ENCODE measurements at regions not wholly inside any gene's neighbourhood (a gene's known extent, or its start where the extent isn't known, plus 50 kb on each side); places are given as distances from the start of the nearest gene placed in this dataset.
A peak's percentile ranks its signal among the peaks of the same experiment; 100 is the strongest.
"Not testable (repeated sequence)": the region's sequence is repeated elsewhere in the genome, so short reads cannot be mapped to it uniquely, and the experiment has no call there.

- intact Hi-C loops (cut with DNase I): no loop called here
- ATAC-seq: no peak
- no peak for DNase-seq (ENCODE audit: missing footprints)
Measured at GRCh38 chr6:11486959-11487358, 50.6 kb upstream of the TMEM170B start.

- no peak for DNase-seq (ENCODE audit: missing footprints)
- intact Hi-C loops (cut with DNase I): no loop called here
- ATAC-seq: peak; percentile 26
Measured at GRCh38 chr6:11486486-11486885, 51.1 kb upstream of the TMEM170B start.

DNA sequence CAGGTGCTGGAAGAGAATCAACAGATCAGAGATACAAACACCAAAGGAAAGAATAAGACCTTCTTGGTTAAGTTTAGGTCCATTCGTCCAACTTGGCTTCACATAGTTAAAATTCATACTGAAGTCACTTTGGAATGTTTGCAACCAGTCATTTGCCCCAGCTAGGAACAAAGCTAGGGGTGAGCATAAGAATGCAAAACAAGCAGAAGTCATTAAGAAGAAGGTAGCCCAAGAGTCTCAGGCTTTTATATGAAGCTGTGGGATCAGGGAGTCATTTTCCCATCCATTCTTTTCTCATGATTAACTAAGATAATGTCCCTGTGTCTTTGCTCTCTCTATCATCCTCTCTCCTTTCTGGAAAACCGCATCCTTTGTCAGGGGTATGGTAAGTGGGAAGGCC, 51.5 kb upstream of the TMEM170B start:
- no peak for DNase-seq (ENCODE audit: missing footprints)
- ATAC-seq: no peak
- intact Hi-C loops (cut with DNase I): no loop called here

DNA sequence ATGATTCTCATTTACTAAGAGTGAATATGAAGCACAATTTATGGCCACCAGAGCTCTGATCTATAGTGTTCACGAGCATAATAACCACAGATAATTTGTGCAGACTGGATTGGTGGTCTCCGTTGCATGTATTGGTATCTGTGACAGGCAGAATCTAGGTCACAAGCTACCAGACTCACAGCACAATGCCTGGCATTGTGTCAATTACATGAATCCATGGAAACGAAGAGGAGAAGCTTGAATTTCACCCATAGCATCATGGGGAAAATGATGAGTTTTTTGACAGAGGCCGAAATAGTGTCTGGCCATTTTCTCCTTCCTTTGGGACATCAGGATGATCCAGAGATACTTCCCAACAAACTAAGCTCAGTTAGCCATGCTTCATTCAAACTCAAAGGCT, 52.3 kb upstream of the TMEM170B start:
- ATAC-seq (no peak), DNase-seq (ENCODE audit: missing footprints) (no peak)
- intact Hi-C loops (cut with DNase I): no loop called here

DNA sequence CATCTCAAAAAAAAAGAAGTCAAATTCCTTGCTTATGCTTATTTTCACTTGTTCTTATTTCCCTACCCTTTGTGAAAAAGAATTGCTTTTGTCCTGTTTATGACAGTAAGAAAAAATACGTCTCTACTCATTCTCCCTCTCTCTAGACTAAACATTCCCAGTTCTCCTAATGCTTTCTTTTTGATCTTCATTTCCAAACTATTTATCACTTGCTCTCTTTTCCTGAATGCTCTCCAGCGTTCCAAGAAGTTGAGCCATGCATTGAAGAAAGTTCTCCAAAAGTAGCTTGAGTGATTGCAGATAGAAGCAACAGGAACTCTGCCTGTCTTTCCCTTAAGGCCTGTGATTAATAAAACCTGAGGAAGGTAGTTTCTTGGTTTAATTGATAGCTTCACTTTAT, 53.1 kb upstream of the TMEM170B start:
- intact Hi-C loops (cut with DNase I): no loop called here
- ATAC-seq: no peak
- DNase-seq (ENCODE audit: missing footprints): no peak

DNA sequence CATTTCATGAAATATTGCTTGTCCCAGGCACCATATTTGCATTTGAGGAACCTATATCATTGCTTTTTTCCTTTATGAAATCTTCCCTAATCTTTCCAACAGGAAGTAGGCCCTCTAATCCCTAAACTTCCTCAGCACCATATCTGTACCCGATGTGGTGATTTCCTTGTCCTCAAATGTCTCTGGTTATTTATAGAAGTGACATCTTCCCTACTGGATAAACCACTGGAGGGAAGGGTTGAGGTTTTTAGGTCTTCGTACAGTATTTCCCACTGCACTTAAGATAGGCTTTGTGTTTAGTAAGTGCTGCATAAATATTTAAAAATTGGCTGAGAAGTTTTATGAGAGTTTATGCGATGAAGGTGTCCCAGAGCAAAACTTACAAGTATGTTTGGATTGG, 54.9 kb upstream of the TMEM170B start:
- intact Hi-C loops (cut with DNase I): no loop called here
- ATAC-seq: no peak
- no peak for DNase-seq (ENCODE audit: missing footprints)

DNA sequence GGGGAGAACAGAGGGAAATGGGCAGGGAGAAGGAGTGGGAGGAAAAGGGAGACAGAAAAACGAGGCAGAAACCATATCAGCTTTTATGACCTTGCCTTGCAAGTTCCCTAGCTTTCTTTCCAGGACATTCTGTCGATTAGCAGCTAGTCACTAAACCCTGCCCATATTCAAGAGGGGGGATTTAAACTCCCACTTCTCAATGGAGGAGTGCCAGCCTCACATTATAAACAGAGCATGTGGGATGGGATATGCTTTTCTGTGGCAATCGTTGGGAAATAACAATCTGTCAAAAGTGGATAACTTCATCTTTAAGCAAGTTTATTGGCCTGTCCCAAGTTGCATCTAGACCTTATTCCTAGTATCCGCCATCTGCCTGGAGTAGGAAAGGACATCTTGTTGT, 57.0 kb upstream of the TMEM170B start:
- ATAC-seq (no peak), DNase-seq (ENCODE audit: missing footprints) (no peak)
- intact Hi-C loops (cut with DNase I): no loop called here

GRCh38 chr6:11479296-11479695, 58.3 kb upstream of the TMEM170B start:
- ATAC-seq: no peak

GRCh38 chr6:11478586-11478985, 59.0 kb upstream of the TMEM170B start:
- no peak for ATAC-seq
- DNase-seq (ENCODE audit: missing footprints): no peak
- intact Hi-C loops (cut with DNase I): no loop called here

More at GRCh38 chr6:11479296-11479695, 58.3 kb upstream of the TMEM170B start:
- DNase-seq (ENCODE audit: missing footprints): no peak
- intact Hi-C loops (cut with DNase I): no loop called here

DNA sequence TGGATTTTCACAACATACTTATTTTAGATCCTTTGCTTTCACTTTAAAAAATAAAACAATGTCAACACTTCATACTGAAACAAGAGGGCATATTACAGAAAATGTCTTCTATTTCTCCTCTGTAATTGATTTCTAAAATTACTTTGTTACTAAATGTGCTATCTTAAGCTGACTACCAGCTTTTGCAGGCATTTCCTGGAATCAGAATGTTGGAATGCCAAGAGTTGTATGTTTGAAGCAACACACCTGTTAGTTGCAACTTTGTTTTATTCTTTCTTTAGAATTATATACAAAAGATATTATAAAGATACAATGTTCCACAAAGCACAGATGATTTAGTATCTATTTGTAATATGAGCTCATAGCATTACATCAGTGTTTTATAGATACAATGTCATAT, 62.5 kb upstream of the TMEM170B start:
- ATAC-seq: no peak
- DNase-seq (ENCODE audit: missing footprints): no peak
- intact Hi-C loops (cut with DNase I): no loop called here

DNA sequence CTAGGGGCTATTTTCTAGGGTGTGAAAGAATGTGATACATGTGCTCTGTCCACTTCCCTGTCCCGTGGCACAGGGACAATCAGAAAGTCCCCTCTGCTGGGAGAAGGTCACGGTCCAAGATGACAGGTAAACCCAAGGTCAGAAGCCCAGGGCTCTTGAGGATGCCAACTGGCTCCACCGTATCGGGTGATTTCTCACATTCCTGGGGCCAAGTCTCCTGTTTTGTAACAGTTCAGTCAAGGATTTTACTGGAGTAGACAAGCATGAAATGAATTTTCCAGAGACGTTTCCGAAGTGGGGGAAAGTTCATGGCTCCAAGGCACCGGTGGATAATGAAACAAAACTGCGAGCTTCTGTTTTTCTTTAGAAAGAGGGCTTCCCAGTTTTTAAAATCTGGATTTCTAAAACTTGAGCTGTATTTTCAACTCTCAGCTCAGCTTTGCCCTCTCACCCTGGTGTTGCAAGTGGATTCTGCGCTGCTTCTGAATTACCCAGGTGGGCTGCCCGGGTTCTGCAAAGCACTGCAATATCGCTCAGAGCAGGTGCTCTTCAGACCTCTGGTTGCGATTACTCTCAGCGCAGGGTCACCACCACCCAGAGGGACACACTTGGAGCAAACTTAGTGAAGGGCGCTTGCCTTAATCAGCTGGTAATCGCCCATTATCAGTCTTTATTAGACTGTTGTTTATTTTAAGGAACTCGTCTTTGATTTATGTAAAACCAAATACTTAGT, 64.4 kb upstream of the TMEM170B start:
- intact Hi-C loops (cut with DNase I): no loop called here
- DNase-seq (ENCODE audit: missing footprints) (no peak), ATAC-seq (no peak)

DNA sequence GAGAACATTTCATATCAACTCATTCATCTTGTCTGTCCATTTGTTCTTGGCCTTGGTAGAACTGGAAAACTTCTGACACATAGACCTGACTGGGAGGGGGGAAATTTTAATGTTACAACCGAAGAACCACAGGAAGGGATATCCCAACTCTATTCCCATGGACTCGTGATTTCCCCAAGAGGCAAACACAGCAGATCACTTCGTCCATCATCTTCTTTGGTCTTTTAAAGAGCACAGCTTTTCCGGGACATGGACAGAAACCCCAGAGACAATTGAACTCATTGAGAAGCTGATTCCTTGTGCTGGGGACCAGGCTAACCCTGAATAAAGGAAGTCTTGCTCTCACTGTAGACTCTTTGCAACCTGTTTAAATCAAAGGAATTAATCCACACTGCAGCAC, 66.3 kb upstream of the TMEM170B start:
- intact Hi-C loops (cut with DNase I): no loop called here
- no peak for DNase-seq (ENCODE audit: missing footprints)
- ATAC-seq: no peak

- DNase-seq (ENCODE audit: missing footprints) (no peak), ATAC-seq (no peak)
- intact Hi-C loops (cut with DNase I): no loop called here
Measured at GRCh38 chr6:11469684-11470083, 67.9 kb upstream of the TMEM170B start.

GRCh38 chr6:11468271-11468670, 69.3 kb upstream of the TMEM170B start:
- DNase-seq (ENCODE audit: missing footprints); intact Hi-C loops (cut with DNase I); ATAC-seq: not testable (repeated sequence)

DNA sequence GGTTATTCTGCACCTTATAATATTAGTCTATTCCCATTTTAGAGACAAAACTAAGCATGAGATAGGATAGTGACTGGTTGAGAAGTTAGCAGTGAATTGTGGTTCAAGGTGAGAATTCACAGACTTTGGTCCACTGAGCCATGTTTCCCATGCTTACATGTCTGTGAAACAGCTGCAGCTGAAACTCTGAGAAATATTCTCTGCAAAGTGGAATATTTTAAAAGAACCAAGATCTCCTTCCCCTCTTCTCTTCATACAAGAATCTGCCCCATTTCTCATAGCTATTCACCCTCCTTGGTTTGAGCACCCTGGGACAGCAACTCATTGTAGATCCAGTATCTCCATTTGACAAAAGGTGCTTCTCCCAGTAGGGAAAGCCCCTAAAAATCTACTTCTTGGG, 70.2 kb upstream of the TMEM170B start:
- ATAC-seq: no peak
- no peak for DNase-seq (ENCODE audit: missing footprints)
- intact Hi-C loops (cut with DNase I): no loop called here

GRCh38 chr6:11463398-11463780, 74.2 kb upstream of the TMEM170B start:
- intact Hi-C loops (cut with DNase I): no loop called here
- no peak for DNase-seq (ENCODE audit: missing footprints)

GRCh38 chr6:11462742-11463397, 74.7 kb upstream of the TMEM170B start:
- DNase-seq (ENCODE audit: missing footprints) (no peak), ATAC-seq (no peak)
- intact Hi-C loops (cut with DNase I): no loop called here

More at GRCh38 chr6:11463398-11463780, 74.2 kb upstream of the TMEM170B start:
- ATAC-seq: no peak

DNA sequence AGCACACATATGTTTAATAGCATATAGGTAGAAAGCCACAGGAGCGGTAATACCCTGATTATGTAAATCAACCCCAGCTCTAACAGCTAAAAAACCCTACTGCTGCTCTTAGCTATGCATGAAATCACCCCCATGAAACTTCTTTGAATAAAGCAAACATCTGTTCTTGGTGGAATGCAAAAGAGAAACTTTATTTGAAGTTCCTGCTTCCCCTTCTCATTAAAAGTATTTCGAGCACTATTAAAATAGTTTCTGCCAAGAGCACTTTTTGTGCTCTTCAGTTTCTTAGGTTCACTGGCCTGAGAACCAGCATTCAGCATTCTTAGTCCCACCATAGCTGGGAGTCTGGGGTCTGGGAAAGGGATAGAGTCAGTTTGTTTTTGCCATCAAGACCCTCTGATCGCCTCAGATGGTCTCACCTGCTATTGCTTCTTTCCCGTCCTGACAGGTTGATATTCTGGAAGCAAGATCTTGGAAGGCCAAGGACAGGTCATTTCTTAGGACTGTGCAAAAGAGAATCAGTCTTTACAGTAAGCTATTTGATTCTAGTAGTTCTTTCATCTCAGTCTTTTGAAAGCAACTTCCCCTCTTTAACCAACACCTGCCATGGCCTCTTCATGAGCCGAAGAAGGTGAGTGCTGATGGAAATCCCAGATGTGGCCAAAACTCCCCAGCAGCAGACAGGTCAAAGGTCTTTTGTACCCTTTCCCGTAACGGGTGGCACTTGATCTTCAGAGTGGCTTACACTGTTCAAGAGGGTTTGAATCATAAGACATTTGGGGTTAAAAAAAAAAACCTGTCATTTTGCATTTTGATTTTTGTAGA, 76.5 kb upstream of the TMEM170B start:
- intact Hi-C loops (cut with DNase I): no loop called here
- ATAC-seq: no peak

DNA sequence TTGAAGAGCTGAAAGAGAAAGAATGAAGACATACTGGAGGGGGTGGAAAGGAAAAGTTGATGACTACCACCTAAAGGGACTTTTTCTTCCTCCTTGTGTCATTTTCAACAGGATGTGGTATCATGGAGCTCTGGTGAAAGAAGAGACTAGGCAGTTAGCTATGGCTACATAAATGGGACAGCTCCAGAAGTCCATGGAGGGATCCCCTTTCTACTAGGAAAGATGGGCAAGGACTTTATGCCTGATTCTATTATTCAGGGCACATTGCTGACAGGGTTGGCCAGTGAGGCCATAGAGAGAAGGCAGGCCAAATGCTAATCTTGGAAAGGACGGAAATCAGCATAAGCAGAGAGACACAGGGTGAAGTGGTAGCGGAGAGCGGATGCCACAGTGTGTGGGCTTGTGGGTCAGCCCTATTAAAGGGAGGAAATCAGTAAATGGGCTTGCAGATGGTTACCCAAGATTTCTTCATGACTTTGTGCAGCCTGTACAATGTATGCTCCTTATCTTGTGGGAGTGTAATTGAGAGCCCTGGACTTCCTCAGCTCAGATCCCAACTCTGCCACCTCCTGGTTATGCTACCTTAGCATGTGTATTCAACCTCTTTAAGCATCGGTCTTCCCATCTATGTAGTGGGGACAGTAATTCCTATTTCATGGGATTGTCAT, 77.4 kb upstream of the TMEM170B start:
- DNase-seq (ENCODE audit: missing footprints): no peak
- ATAC-seq: no peak
- intact Hi-C loops (cut with DNase I): no loop called here

More for the DNA sequence above, 76.5 kb upstream of the TMEM170B start:
- no peak for DNase-seq (ENCODE audit: missing footprints)
